H1 (cell line): ENCODE measurements at regions not wholly inside any gene's neighbourhood (a gene's known extent, or its start where the extent isn't known, plus 50 kb on each side); places are given as distances from the start of the nearest gene placed in this dataset.

ENCODE experiments used
- CTCF ChIA-PET: fragments of 300-600 bp; sonication (Branson Sonifier 250); formaldehyde crosslinking; loops from one replicate; lab custom pipeline; 2021; ENCODE audit not compliant: partially characterized antibody; lab: Charles Lee
- POLR2A ChIA-PET: fragments of 300-600 bp; sonication (Branson Sonifier 250); formaldehyde crosslinking; loops from one replicate; lab custom pipeline; 2021; ENCODE audit warnings: inconsistent platforms; ENCODE audit not compliant: partially characterized antibody; lab: Charles Lee
- DNase-seq, 2 experiments: peaks; one replicate each; pipeline versions ENCODE4 v3.0.0 to v3.0.0-alpha.2; 2010 to 2022; ENCODE audit warnings: low spot score in 2 of 2, low read depth in 1 of 2, mixed read lengths in 1 of 2
- FAIRE-seq: peaks from 2 replicates; lab custom pipeline; 2011; peaks lifted over from hg19 to GRCh38; lab: Jason Lieb, UNC
- H2AFZ ChIP-seq: 2 replicates; pipeline ENCODE4 v1.8.1; 2012; ENCODE audit warnings: low read length, inconsistent platforms
- H2AK5ac ChIP-seq: 2 replicates; pipeline ENCODE4 v1.6.1; 2013; ENCODE audit warnings: low read depth, low read length
- H2BK120ac ChIP-seq: replicated peaks from 2 replicates; pipeline ENCODE3; 2013; ENCODE audit warnings: low read depth, low read length, inconsistent platforms
- H2BK12ac ChIP-seq: 2 replicates; pipeline ENCODE4 v1.6.1; 2013; ENCODE audit warnings: low read depth, low read length
- H2BK15ac ChIP-seq: 2 replicates; pipeline ENCODE4 v1.6.1; 2013; ENCODE audit warnings: low read length
- H2BK20ac ChIP-seq: 2 replicates; pipeline ENCODE4 v1.6.1; 2013; ENCODE audit warnings: low read length
- H2BK5ac ChIP-seq: 2 replicates; pipeline ENCODE4 v1.6.1; 2013; ENCODE audit warnings: low read depth, low read length
- H3K14ac ChIP-seq: 2 replicates; pipeline ENCODE4 v1.6.1; 2013; ENCODE audit warnings: inconsistent platforms; ENCODE audit not compliant: insufficient read length
- H3K18ac ChIP-seq: 2 replicates; pipeline ENCODE4 v1.6.1; 2013; ENCODE audit warnings: low read length; ENCODE audit errors: extremely low read depth
- H3K23ac ChIP-seq: 2 replicates; pipeline ENCODE4 v1.6.1; 2013; ENCODE audit warnings: inconsistent platforms; ENCODE audit not compliant: insufficient read length
- H3K23me2 ChIP-seq: 2 replicates; pipeline ENCODE4 v1.6.1; 2013; ENCODE audit warnings: low read depth, low read length
- H3K27ac ChIP-seq: 2 replicates; pipeline ENCODE4 v1.6.1; 2011; ENCODE audit warnings: low read depth, low read length, inconsistent platforms
- H3K27me3 ChIP-seq, 4 experiments: replicated peaks in 1 of 4; 1 replicate in 1 of 4; 2 replicates in 3 of 4; pipeline versions ENCODE4 v1.6.1 to v1.8.1; 2011 to 2013; ENCODE audit warnings: low read length in 3 of 4, mild to moderate bottlenecking in 3 of 4, inconsistent platforms in 2 of 4, mixed read lengths in 2 of 4, moderate library complexity in 1 of 4; ENCODE audit not compliant: control insufficient read depth in 3 of 4, insufficient read depth in 3 of 4; ENCODE audit errors: extremely low read depth in 1 of 4
- H3K36me3 ChIP-seq, 4 experiments: 2 replicates each; pipeline versions ENCODE4 v1.6.1 to v1.8.1; 2011 to 2013; ENCODE audit warnings: mild to moderate bottlenecking in 4 of 4, low read length in 3 of 4, moderate library complexity in 2 of 4, control low read depth in 1 of 4, inconsistent platforms in 1 of 4; ENCODE audit not compliant: insufficient read depth in 4 of 4, control insufficient read depth in 2 of 4
- H3K4ac ChIP-seq: replicated peaks from 2 replicates; pipeline ENCODE3; 2013; ENCODE audit warnings: low read length, low read depth, mixed read lengths, inconsistent platforms; ENCODE audit not compliant: insufficient read length
- H3K4me1 ChIP-seq, 4 experiments: replicated peaks in 1 of 4; 1 replicate in 1 of 4; 2 replicates in 3 of 4; pipeline versions ENCODE4 v1.6.1 to v1.8.1; 2011 to 2013; ENCODE audit warnings: low read length in 3 of 4, inconsistent platforms in 2 of 4, mixed read lengths in 1 of 4; ENCODE audit not compliant: insufficient read depth in 4 of 4, control insufficient read depth in 3 of 4
- H3K4me2 ChIP-seq, 2 experiments: 2 replicates each; pipeline versions ENCODE4 v1.6.1 to v1.8.1; 2011 to 2013; ENCODE audit warnings: low read depth in 2 of 2, low read length in 2 of 2, control low read depth in 1 of 2, inconsistent platforms in 1 of 2, mild to moderate bottlenecking in 1 of 2; ENCODE audit not compliant: insufficient read depth in 1 of 2
- H3K4me3 ChIP-seq, 4 experiments: fragments of 200-600, 300-600 bp in 1 of 4; sonication (generic), shearing (Covaris generic), sonication (Bioruptor Twin) in 1 of 4; 2 replicates each; pipeline versions ENCODE4 v1.5.1 to v1.8.1; 2011 to 2016; ENCODE audit warnings: low read length in 4 of 4, low read depth in 3 of 4, control low read depth in 2 of 4, inconsistent platforms in 2 of 4, mild to moderate bottlenecking in 2 of 4, mixed read lengths in 1 of 4, moderate library complexity in 1 of 4; ENCODE audit not compliant: insufficient read depth in 2 of 4; ENCODE audit errors: extremely low read depth in 1 of 4
- H3K56ac ChIP-seq: replicated peaks from 2 replicates; pipeline ENCODE3; 2013; ENCODE audit warnings: low read depth, mild to moderate bottlenecking, mixed read lengths, low read length, inconsistent platforms; ENCODE audit not compliant: insufficient read length
- H3K79me1 ChIP-seq: 2 replicates; pipeline ENCODE4 v1.6.1; 2013; ENCODE audit warnings: low read depth, low read length, control low read depth
- H3K79me2 ChIP-seq, 2 experiments: 2 replicates each; pipeline versions ENCODE4 v1.6.1 to v1.8.1; 2012 to 2013; ENCODE audit warnings: low read length in 2 of 2, mild to moderate bottlenecking in 2 of 2, inconsistent platforms in 1 of 2; ENCODE audit not compliant: insufficient read depth in 2 of 2, control insufficient read depth in 1 of 2
- H3K9ac ChIP-seq, 4 experiments: replicated peaks in 1 of 4; 1 replicate in 1 of 4; 2 replicates in 3 of 4; pipeline versions ENCODE4 v1.6.1 to v1.8.1; 2011 to 2013; ENCODE audit warnings: low read depth in 3 of 4, low read length in 3 of 4, control low read depth in 2 of 4, mild to moderate bottlenecking in 2 of 4, moderate library complexity in 2 of 4, inconsistent platforms in 1 of 4; ENCODE audit errors: extremely low read depth in 1 of 4
- H3K9me3 ChIP-seq, 2 experiments: 2 replicates each; pipeline versions ENCODE4 v1.6.1 to v1.8.1; 2012 to 2013; ENCODE audit warnings: mild to moderate bottlenecking in 2 of 2, moderate library complexity in 2 of 2, control low read depth in 1 of 2, inconsistent platforms in 1 of 2, low read depth in 1 of 2, low read length in 1 of 2, mixed read lengths in 1 of 2; ENCODE audit not compliant: insufficient read depth in 2 of 2
- H4K20me1 ChIP-seq, 2 experiments: replicated peaks in 1 of 2; 2 replicates each; pipeline versions ENCODE3 to v1.8.1; 2011 to 2013; ENCODE audit warnings: inconsistent platforms in 2 of 2, low read length in 2 of 2, mild to moderate bottlenecking in 1 of 2; ENCODE audit not compliant: insufficient read depth in 2 of 2, control insufficient read depth in 1 of 2
- H4K5ac ChIP-seq: 2 replicates; pipeline ENCODE4 v1.6.1; 2013; ENCODE audit warnings: low read length, low read depth, mixed read lengths, inconsistent platforms; ENCODE audit not compliant: insufficient read length
- H4K8ac ChIP-seq: 2 replicates; pipeline ENCODE4 v1.8.0; 2013; ENCODE audit warnings: mild to moderate bottlenecking, moderate library complexity, low read length, inconsistent platforms; ENCODE audit not compliant: insufficient read depth; ENCODE audit errors: extremely low read depth
- H4K91ac ChIP-seq: replicated peaks from 2 replicates; pipeline ENCODE3; 2013; ENCODE audit warnings: low read length, mixed read lengths, inconsistent platforms; ENCODE audit not compliant: insufficient read length
- ATF2 ChIP-seq: IDR thresholded peaks from 2 replicates; pipeline ENCODE4 v1.6.1; 2012; ENCODE audit warnings: low read length, inconsistent platforms
- BRCA1 ChIP-seq: IDR thresholded peaks from 2 replicates; pipeline ENCODE4 v1.6.1; 2012; ENCODE audit warnings: low read depth, low read length, improper control_type of control experiment
- CTBP2 ChIP-seq: IDR thresholded peaks from 2 replicates; pipeline ENCODE4 v1.7.0; 2011; ENCODE audit warnings: borderline replicate concordance, mild to moderate bottlenecking, moderate library complexity, mixed read lengths, low read length; ENCODE audit not compliant: insufficient read depth, insufficient read length
- GTF2F1 ChIP-seq: IDR thresholded peaks from 2 replicates; pipeline ENCODE4 v1.6.1; 2012; ENCODE audit warnings: low read depth, low read length, improper control_type of control experiment, borderline replicate concordance
- HDAC6 ChIP-seq: IDR thresholded peaks from one replicate; pipeline ENCODE4 v1.7.1; 2012; ENCODE audit warnings: low read depth, mild to moderate bottlenecking, inconsistent platforms, low read length, moderate library complexity
- KDM1A ChIP-seq: fragments of 200-600, 300-600 bp; sonication (generic); IDR thresholded peaks from 2 replicates; pipeline ENCODE4 v1.7.1; 2016; ENCODE audit warnings: mild to moderate bottlenecking, low read length, borderline replicate concordance
- KDM4A ChIP-seq: IDR thresholded peaks from one replicate; pipeline ENCODE4 v1.7.1; 2012; ENCODE audit warnings: low read depth, mild to moderate bottlenecking, moderate library complexity, low read length, inconsistent platforms; ENCODE audit not compliant: severe bottlenecking
- RAD21 ChIP-seq, 2 experiments: IDR thresholded peaks in 1 of 2; conservative IDR thresholded peaks in 1 of 2; 2 replicates each; pipeline ENCODE4 v1.6.1; 2011; ENCODE audit warnings: low read depth in 2 of 2, low read length in 2 of 2, improper control_type of control experiment in 1 of 2, inconsistent platforms in 1 of 2, mild to moderate bottlenecking in 1 of 2, moderate library complexity in 1 of 2
- RBBP5 ChIP-seq: IDR thresholded peaks from 2 replicates; pipeline ENCODE4 v1.7.1; 2012; ENCODE audit warnings: low read depth, mild to moderate bottlenecking, inconsistent platforms, low read length, moderate library complexity, borderline replicate concordance
- RFX5 ChIP-seq: IDR thresholded peaks from 2 replicates; pipeline ENCODE4 v1.6.1; 2011; ENCODE audit warnings: low read depth, low read length, improper control_type of control experiment, borderline replicate concordance
- RXRA ChIP-seq: IDR thresholded peaks from 2 replicates; pipeline ENCODE4 v1.6.1; 2011; ENCODE audit warnings: low read depth, mild to moderate bottlenecking, low read length, moderate library complexity; ENCODE audit not compliant: insufficient read depth
- SIRT6 ChIP-seq: IDR thresholded peaks from one replicate; pipeline ENCODE4 v1.7.1; 2012; ENCODE audit warnings: low read length, inconsistent platforms
- TBP ChIP-seq: IDR thresholded peaks from 2 replicates; pipeline ENCODE4 v1.6.1; 2011; ENCODE audit warnings: low read depth, low read length, improper control_type of control experiment
- WGBS, 2 experiments: shearing (Covaris generic) in 1 of 2; methylation state at CpG; one replicate each; pipeline versions ENCODE4 v1.1.6 to v1.1.7; 2013 to 2015; ENCODE audit warnings: low lambda C conversion rate in 2 of 2, mixed read lengths in 2 of 2, inconsistent platforms in 1 of 2, low coverage in 1 of 2, missing lambda C conversion rate in 1 of 2; ENCODE audit not compliant: insufficient replicate concordance in 2 of 2, insufficient coverage in 1 of 2, insufficient read length in 1 of 2; ENCODE audit errors: extremely low coverage in 1 of 2, missing lambda C conversion rate in 1 of 2; 5-methylcytosine and 5-hydroxymethylcytosine counted together

- DNase-seq: no peak
- H3K36me3 ChIP-seq: no peaks in the 10 kb centered on the region
- H2AK5ac ChIP-seq: no peak overlapping the region
- H3K4me1 ChIP-seq: peaks cover 0 to 4% (median 0%) of the 10 kb centered on the region in 4 experiments; a peak in 1 of 7 replicates
- 93% methylated on average over 1 of the region's 1 CpG; no CpG with 5 or more reads in 1 of the 2 experiments for WGBS, 2 experiments
- no peak overlapping the region for H2BK15ac ChIP-seq
- H3K4me2 ChIP-seq: no peak overlapping the region
- no peaks in the 10 kb centered on the region for H3K23me2 ChIP-seq
- H2BK12ac ChIP-seq: no peak overlapping the region
- H3K27me3 ChIP-seq: no peaks in the 10 kb centered on the region
- no peak overlapping the region for H2BK120ac ChIP-seq
- no peak overlapping the region for H3K4me3 ChIP-seq
- H4K8ac ChIP-seq: no peak overlapping the region
- ChIA-PET CTCF (no interaction called here), POLR2A (no interaction called here)
- H3K27ac ChIP-seq: no peak overlapping the region
- H3K56ac ChIP-seq: no peak overlapping the region
- H3K79me1 ChIP-seq: no peaks in the 10 kb centered on the region
- H3K14ac ChIP-seq: no peak overlapping the region
- no peak overlapping the region for H3K23ac ChIP-seq
- H2BK20ac ChIP-seq: no peak overlapping the region
- H4K5ac ChIP-seq: no peak overlapping the region
- no peak overlapping the region for H2BK5ac ChIP-seq
- no peak overlapping the region for H3K4ac ChIP-seq
- no peak overlapping the region for H3K9ac ChIP-seq
- H2AFZ ChIP-seq: no peak overlapping the region
- no peak for TF ChIP-seq GTF2F1
- TF ChIP-seq ATF2: no peak
- TF ChIP-seq RFX5: no peak
- no peak for TF ChIP-seq HDAC6
- TF ChIP-seq RAD21 (IDR thresholded peaks at IDR 0.05 in 1 of 2, conservative IDR thresholded peaks at IDR 0.05 in 1 of 2; ENCODE audit: low read depth in 2 of 2, low read length in 2 of 2): no peak
- no peak for TF ChIP-seq SIRT6
- no peak for TF ChIP-seq BRCA1
- no peak for TF ChIP-seq KDM4A
- no peak for TF ChIP-seq CTBP2
- no peak for TF ChIP-seq TBP
- no peak for TF ChIP-seq RXRA
- TF ChIP-seq KDM1A: no peak
- TF ChIP-seq RBBP5: no peak
- TF ChIP-seq, all 59 proteins: peak for 0
- H4K91ac ChIP-seq: no peak overlapping the region
- H4K20me1 ChIP-seq: no peaks in the 10 kb centered on the region
- no peaks in the 10 kb centered on the region for H3K79me2 ChIP-seq
- no peak for FAIRE-seq
- H3K18ac ChIP-seq: no peak overlapping the region
- no peaks in the 10 kb centered on the region for H3K9me3 ChIP-seq
Observed at GRCh38 chr4:117010671-117011070, 74.7 kb downstream of the TRAM1L1 start.
